Ishikawa (cell line): ENCODE measurements at regions not wholly inside any gene's neighbourhood (a gene's known extent, or its start where the extent isn't known, plus 50 kb on each side); places are given as distances from the start of the nearest gene placed in this dataset.

ENCODE experiments used
- CEBPB ChIP-seq: IDR thresholded peaks from 2 replicates; pipeline ENCODE4 v1.6.1; 2012
- CREB1 ChIP-seq: IDR thresholded peaks from 2 replicates; pipeline ENCODE4 v1.6.1; 2012; ENCODE audit warnings: low read depth
- EGR1 ChIP-seq: IDR thresholded peaks from 2 replicates; pipeline ENCODE4 v1.6.1; 2012
- EP300 ChIP-seq: IDR thresholded peaks from 2 replicates; pipeline ENCODE4 v1.6.1; 2012; ENCODE audit warnings: borderline replicate concordance
- FOXM1 ChIP-seq: IDR thresholded peaks from 2 replicates; pipeline ENCODE4 v1.6.1; 2012; ENCODE audit warnings: low read depth, borderline replicate concordance
- NFIC ChIP-seq: IDR thresholded peaks from 2 replicates; pipeline ENCODE4 v1.6.1; 2012
- RAD21 ChIP-seq: IDR thresholded peaks from 2 replicates; pipeline ENCODE4 v1.6.1; 2012; ENCODE audit warnings: low read depth
- TAF1 ChIP-seq: IDR thresholded peaks from 2 replicates; pipeline ENCODE4 v1.6.1; 2012; ENCODE audit warnings: low read depth, mild to moderate bottlenecking
- TCF12 ChIP-seq: IDR thresholded peaks from 2 replicates; pipeline ENCODE4 v1.6.1; 2012; ENCODE audit warnings: low read depth
- TEAD4 ChIP-seq: IDR thresholded peaks from 2 replicates; pipeline ENCODE4 v1.6.1; 2012
- YY1 ChIP-seq: IDR thresholded peaks from 2 replicates; pipeline ENCODE4 v1.6.1; 2012; ENCODE audit warnings: low read depth
- ZBTB7A ChIP-seq: IDR thresholded peaks from 2 replicates; pipeline ENCODE4 v1.6.1; 2012; ENCODE audit warnings: low read depth
- TF ChIP-seq, protein P1 (sequence below): IDR thresholded peaks from 2 replicates; pipeline ENCODE4 v1.6.1; 2012
- TF ChIP-seq, protein P2 (sequence below): IDR thresholded peaks from 2 replicates; pipeline ENCODE4 v1.6.1; 2012; ENCODE audit warnings: low read depth, mild to moderate bottlenecking
- TF ChIP-seq, protein P3 (sequence below): IDR thresholded peaks from 2 replicates; pipeline ENCODE4 v1.6.1; 2012

DNA sequence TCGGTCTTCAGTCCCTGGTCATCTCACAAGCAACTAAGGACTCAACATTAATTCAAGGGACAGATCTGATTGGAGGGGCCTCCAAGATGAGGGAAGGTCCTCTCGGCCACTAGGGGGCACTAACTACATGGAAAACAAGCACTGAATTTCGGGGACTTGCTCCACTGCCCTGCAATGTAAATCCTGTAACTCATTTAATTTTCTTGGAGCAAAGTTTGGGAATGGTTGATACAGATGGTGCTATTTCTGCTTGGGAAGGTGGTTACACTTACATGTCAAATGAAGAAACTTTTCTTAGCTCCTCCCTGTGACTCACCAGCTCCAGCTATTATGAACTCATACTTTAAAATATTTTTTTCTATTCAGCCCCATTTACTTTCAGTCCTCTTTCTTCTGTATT is 97.4 kb upstream of the KCNJ15 start:
- TF ChIP-seq RAD21: peak; percentile 79
- TF ChIP-seq, protein P1, sequence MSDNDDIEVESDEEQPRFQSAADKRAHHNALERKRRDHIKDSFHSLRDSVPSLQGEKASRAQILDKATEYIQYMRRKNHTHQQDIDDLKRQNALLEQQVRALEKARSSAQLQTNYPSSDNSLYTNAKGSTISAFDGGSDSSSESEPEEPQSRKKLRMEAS: no peak

DNA sequence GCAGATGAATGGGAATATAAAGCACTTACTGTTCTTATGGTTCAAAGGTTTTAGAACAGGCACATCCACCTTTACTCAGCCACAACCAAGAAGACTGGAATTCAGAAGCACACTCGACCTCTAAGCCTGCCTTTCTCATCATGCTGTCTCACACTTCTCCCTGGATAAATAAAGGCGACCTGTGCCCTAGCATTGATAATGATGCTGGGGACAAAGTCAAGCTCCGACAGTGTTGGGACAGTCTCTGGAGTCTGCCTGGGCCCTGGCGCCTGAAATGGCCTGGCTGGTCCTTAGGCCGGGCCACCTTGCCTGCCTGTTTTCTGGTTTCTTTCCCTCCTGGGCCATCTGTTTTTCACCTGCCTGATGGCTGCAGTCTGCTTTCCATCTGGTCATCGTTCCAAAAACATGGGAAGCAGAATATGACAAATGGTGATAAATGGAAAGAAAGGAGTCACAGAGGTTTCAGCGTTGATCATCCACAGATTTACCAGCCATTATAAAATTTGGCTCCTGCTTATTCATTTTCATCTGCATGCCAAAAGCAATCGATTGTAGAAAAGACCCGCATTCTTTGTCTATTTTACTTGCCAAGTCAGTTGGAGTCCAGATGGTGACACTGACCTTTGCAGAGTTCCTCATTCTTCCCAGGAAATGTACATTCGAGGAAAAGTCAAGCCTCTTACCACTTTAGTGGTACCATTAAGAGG is 91.2 kb upstream of the KCNJ15 start:
- TF ChIP-seq, protein P1: no peak
- TF ChIP-seq EP300 (no peak), TAF1 (no peak), EGR1 (no peak), ZBTB7A (no peak), RAD21 (no peak), YY1 (no peak)
- TF ChIP-seq, protein P2, sequence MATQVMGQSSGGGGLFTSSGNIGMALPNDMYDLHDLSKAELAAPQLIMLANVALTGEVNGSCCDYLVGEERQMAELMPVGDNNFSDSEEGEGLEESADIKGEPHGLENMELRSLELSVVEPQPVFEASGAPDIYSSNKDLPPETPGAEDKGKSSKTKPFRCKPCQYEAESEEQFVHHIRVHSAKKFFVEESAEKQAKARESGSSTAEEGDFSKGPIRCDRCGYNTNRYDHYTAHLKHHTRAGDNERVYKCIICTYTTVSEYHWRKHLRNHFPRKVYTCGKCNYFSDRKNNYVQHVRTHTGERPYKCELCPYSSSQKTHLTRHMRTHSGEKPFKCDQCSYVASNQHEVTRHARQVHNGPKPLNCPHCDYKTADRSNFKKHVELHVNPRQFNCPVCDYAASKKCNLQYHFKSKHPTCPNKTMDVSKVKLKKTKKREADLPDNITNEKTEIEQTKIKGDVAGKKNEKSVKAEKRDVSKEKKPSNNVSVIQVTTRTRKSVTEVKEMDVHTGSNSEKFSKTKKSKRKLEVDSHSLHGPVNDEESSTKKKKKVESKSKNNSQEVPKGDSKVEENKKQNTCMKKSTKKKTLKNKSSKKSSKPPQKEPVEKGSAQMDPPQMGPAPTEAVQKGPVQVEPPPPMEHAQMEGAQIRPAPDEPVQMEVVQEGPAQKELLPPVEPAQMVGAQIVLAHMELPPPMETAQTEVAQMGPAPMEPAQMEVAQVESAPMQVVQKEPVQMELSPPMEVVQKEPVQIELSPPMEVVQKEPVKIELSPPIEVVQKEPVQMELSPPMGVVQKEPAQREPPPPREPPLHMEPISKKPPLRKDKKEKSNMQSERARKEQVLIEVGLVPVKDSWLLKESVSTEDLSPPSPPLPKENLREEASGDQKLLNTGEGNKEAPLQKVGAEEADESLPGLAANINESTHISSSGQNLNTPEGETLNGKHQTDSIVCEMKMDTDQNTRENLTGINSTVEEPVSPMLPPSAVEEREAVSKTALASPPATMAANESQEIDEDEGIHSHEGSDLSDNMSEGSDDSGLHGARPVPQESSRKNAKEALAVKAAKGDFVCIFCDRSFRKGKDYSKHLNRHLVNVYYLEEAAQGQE: no peak

DNA sequence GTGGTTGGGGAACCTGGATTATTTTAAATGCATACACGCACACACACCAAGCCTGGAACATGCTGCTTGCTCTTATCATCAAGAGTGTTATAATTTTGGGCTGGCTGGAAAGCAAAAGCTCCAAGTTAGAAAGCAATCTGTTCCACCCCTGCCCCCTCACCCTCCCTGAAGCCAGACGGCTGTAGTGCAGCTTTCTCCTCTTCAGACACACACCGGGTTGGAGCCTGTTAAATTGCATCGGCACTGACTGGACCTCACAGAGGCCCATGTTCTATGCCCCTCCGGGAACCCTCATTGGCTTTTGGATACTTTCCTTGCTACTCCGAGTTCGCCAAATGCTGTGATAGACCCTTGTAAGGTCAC is 90.6 kb upstream of the KCNJ15 start:
- TF ChIP-seq, protein P3, sequence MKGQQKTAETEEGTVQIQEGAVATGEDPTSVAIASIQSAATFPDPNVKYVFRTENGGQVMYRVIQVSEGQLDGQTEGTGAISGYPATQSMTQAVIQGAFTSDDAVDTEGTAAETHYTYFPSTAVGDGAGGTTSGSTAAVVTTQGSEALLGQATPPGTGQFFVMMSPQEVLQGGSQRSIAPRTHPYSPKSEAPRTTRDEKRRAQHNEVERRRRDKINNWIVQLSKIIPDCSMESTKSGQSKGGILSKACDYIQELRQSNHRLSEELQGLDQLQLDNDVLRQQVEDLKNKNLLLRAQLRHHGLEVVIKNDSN: no peak
- TF ChIP-seq TCF12 (no peak), TAF1 (no peak), TEAD4 (no peak), CEBPB (no peak), NFIC (no peak), ZBTB7A (no peak), CREB1 (no peak), EGR1 (no peak), RAD21 (no peak), YY1 (no peak), EP300 (no peak), FOXM1 (no peak)
- TF ChIP-seq, protein P1: no peak
- TF ChIP-seq, protein P2: no peak

DNA sequence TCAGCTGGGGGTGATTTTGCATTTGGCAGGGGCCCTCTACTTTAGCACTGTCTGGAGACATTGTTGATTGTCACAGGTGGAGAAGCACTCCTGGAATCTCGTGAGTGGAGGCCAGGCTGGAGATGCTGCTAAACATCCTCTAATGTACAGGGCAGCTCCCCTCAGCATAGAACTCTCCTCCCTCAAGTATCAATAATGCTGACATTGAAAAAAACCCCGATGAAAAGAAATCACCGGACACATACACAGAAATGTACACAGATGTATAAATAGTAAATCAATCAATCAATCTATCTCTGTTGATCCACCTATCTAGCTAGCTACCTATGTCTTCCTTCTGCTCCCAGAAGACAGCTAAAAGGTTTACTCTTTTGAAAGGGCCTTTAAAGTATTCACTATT is 89.4 kb upstream of the KCNJ15 start:
- TF ChIP-seq EP300 (no peak), RAD21 (no peak), CEBPB (no peak), TCF12 (no peak), TEAD4 (no peak), CREB1 (no peak), FOXM1 (no peak), ZBTB7A (no peak), EGR1 (no peak), NFIC (no peak), TAF1 (no peak), YY1 (no peak)
- TF ChIP-seq, protein P3: no peak
- TF ChIP-seq, protein P1: no peak
- TF ChIP-seq, protein P2: no peak
